H9 (cell line): ENCODE measurements at regions not wholly inside any gene's neighbourhood (a gene's known extent, or its start where the extent isn't known, plus 50 kb on each side); places are given as distances from the start of the nearest gene placed in this dataset.

Source experiments
- DNase-seq: peaks from one replicate; pipeline ENCODE4 v3.0.0-alpha.2; 2017
- H2AFZ ChIP-seq: one replicate; pipeline ENCODE4 v1.6.1; 2013; ENCODE audit warnings: mild to moderate bottlenecking, low read length, control low read depth, moderate library complexity
- H2AK5ac ChIP-seq: 2 replicates; pipeline ENCODE4 v1.6.1; 2013; ENCODE audit warnings: low read length, control low read depth, mixed read lengths; ENCODE audit not compliant: insufficient read length
- H2BK120ac ChIP-seq: one replicate; pipeline ENCODE4 v1.6.1; 2013; ENCODE audit warnings: low read depth, mild to moderate bottlenecking, low read length, control low read depth, inconsistent platforms; ENCODE audit not compliant: poor library complexity, severe bottlenecking
- H2BK12ac ChIP-seq: 2 replicates; pipeline ENCODE4 v1.6.1; 2013; ENCODE audit warnings: low read length, control low read depth, mixed read lengths, low read depth; ENCODE audit not compliant: insufficient read length
- H2BK15ac ChIP-seq: 2 replicates; pipeline ENCODE4 v1.6.1; 2013; ENCODE audit warnings: low read depth, low read length, control low read depth
- H2BK20ac ChIP-seq: one replicate; pipeline ENCODE4 v1.6.1; 2013; ENCODE audit warnings: low read depth, mild to moderate bottlenecking, low read length, control low read depth, inconsistent platforms; ENCODE audit not compliant: poor library complexity, severe bottlenecking
- H2BK5ac ChIP-seq: 2 replicates; pipeline ENCODE4 v1.6.1; 2013; ENCODE audit warnings: low read length, control low read depth, mixed read lengths; ENCODE audit not compliant: insufficient read length
- H3K14ac ChIP-seq: 2 replicates; pipeline ENCODE4 v1.6.1; 2013; ENCODE audit warnings: low read length, control low read depth; ENCODE audit not compliant: insufficient read depth
- H3K18ac ChIP-seq: 2 replicates; pipeline ENCODE4 v1.6.1; 2013; ENCODE audit warnings: low read depth, mild to moderate bottlenecking, mixed read lengths, low read length, control low read depth; ENCODE audit not compliant: insufficient read length
- H3K23ac ChIP-seq: 2 replicates; pipeline ENCODE4 v1.6.1; 2013; ENCODE audit warnings: low read length, control low read depth, mixed read lengths, low read depth; ENCODE audit not compliant: insufficient read length
- H3K23me2 ChIP-seq: 2 replicates; pipeline ENCODE4 v1.6.1; 2013; ENCODE audit warnings: low read depth, mild to moderate bottlenecking, mixed read lengths, low read length, control low read depth; ENCODE audit not compliant: insufficient read length, poor library complexity, severe bottlenecking
- H3K27ac ChIP-seq: 2 replicates; pipeline ENCODE4 v1.5.1; 2013; ENCODE audit warnings: low read length, control low read depth, mixed read lengths, low read depth; ENCODE audit not compliant: insufficient read length
- H3K27me3 ChIP-seq: 2 replicates; pipeline ENCODE4 v1.6.1; 2013; ENCODE audit warnings: low read length, control low read depth, inconsistent platforms; ENCODE audit not compliant: insufficient read depth
- H3K4ac ChIP-seq: 2 replicates; pipeline ENCODE4 v1.6.1; 2013; ENCODE audit warnings: low read depth, mild to moderate bottlenecking, control low read depth, inconsistent platforms, low read length, moderate library complexity
- H3K4me1 ChIP-seq: 2 replicates; pipeline ENCODE4 v1.6.1; 2013; ENCODE audit warnings: low read length, control low read depth, inconsistent platforms; ENCODE audit not compliant: insufficient read depth
- H3K4me2 ChIP-seq: 2 replicates; pipeline ENCODE4 v1.6.1; 2013; ENCODE audit warnings: low read length, control low read depth, mixed read lengths; ENCODE audit not compliant: insufficient read length, insufficient read depth
- H3K56ac ChIP-seq: 2 replicates; pipeline ENCODE4 v1.6.1; 2013; ENCODE audit warnings: low read depth, mild to moderate bottlenecking, mixed read lengths, low read length, control low read depth; ENCODE audit not compliant: insufficient read length
- H3K79me1 ChIP-seq: 2 replicates; pipeline ENCODE4 v1.6.1; 2013; ENCODE audit warnings: low read depth, mild to moderate bottlenecking, moderate library complexity, low read length, control low read depth, inconsistent platforms; ENCODE audit not compliant: insufficient read depth, poor library complexity, severe bottlenecking
- H3K79me2 ChIP-seq: 2 replicates; pipeline ENCODE4 v1.6.1; 2013; ENCODE audit warnings: low read length, control low read depth, inconsistent platforms; ENCODE audit not compliant: insufficient read depth
- H3K9ac ChIP-seq: 2 replicates; pipeline ENCODE4 v1.6.1; 2013; ENCODE audit warnings: low read length, control low read depth, mixed read lengths; ENCODE audit not compliant: insufficient read length; ENCODE audit errors: extremely low read depth
- H3K9me3 ChIP-seq: one replicate; pipeline ENCODE4 v1.6.1; 2013; ENCODE audit warnings: low read depth, low read length, inconsistent platforms; ENCODE audit not compliant: control insufficient read depth
- H3T11ph ChIP-seq: one replicate; pipeline ENCODE4 v1.6.1; 2013; ENCODE audit warnings: mild to moderate bottlenecking, low read length, control low read depth, inconsistent platforms
- H4K20me1 ChIP-seq: one replicate; pipeline ENCODE4 v1.6.1; 2013; ENCODE audit not compliant: control insufficient read depth, insufficient read length, insufficient read depth
- H4K5ac ChIP-seq: 2 replicates; pipeline ENCODE4 v1.6.1; 2013; ENCODE audit warnings: low read depth, mild to moderate bottlenecking, mixed read lengths, low read length, control low read depth; ENCODE audit not compliant: insufficient read length
- H4K8ac ChIP-seq: replicated peaks from 2 replicates; pipeline ENCODE4 v1.6.1; 2013; ENCODE audit warnings: low read length, control low read depth, mixed read lengths, low read depth; ENCODE audit not compliant: insufficient read length
- H4K91ac ChIP-seq: 2 replicates; pipeline ENCODE4 v1.6.1; 2013; ENCODE audit warnings: low read depth, mild to moderate bottlenecking, moderate library complexity, mixed read lengths, low read length, control low read depth; ENCODE audit not compliant: insufficient read length
- H3K27ac Mint-ChIP-seq, 3 experiments: 2 replicates in 2 of 3; 3 replicates in 1 of 3; pipeline ENCODE4 v1.8.0; 2020 to 2021; ENCODE audit warnings: mixed read lengths in 3 of 3, mild to moderate bottlenecking in 1 of 3, moderate library complexity in 1 of 3
- H3K27me3 Mint-ChIP-seq: 2 replicates; pipeline ENCODE4 v1.8.0; 2021; ENCODE audit warnings: low read depth, mild to moderate bottlenecking, moderate library complexity, mixed read lengths
- H3K36me3 Mint-ChIP-seq, 3 experiments: 2 replicates in 2 of 3; 3 replicates in 1 of 3; pipeline ENCODE4 v1.8.0; 2020 to 2021; ENCODE audit warnings: low read depth in 3 of 3, mixed read lengths in 3 of 3; ENCODE audit not compliant: insufficient read depth in 1 of 3
- H3K4me1 Mint-ChIP-seq, 2 experiments: 2 replicates each; pipeline ENCODE4 v1.8.0; 2020; ENCODE audit warnings: mixed read lengths in 2 of 2
- H3K4me3 Mint-ChIP-seq, 2 experiments: 2 replicates in 1 of 2; 3 replicates in 1 of 2; pipeline ENCODE4 v1.8.0; 2020 to 2021; ENCODE audit warnings: mild to moderate bottlenecking in 2 of 2, mixed read lengths in 2 of 2, moderate library complexity in 1 of 2
- H3K9me3 Mint-ChIP-seq, 2 experiments: 2 replicates in 1 of 2; 3 replicates in 1 of 2; pipeline ENCODE4 v1.8.0; 2020; ENCODE audit warnings: mild to moderate bottlenecking in 2 of 2, mixed read lengths in 2 of 2, moderate library complexity in 1 of 2
- WGBS: extraction: QIAGEN DNeasy Blood & Tissue Kit; methylation state at CpG from one replicate; pipeline ENCODE4 v1.1.7; 2013; ENCODE audit warnings: missing lambda C conversion rate, low lambda C conversion rate, mixed read lengths; ENCODE audit not compliant: insufficient read length; ENCODE audit errors: extremely low coverage; 5-methylcytosine and 5-hydroxymethylcytosine counted together
- TF ChIP-seq, protein P1 (sequence below): fragments of 200-600 bp; sonication (generic); conservative IDR thresholded peaks from 3 replicates; pipeline ENCODE4 v1.8.0; 2021; ENCODE audit warnings: antibody characterized with exemption, mild to moderate bottlenecking

DNA sequence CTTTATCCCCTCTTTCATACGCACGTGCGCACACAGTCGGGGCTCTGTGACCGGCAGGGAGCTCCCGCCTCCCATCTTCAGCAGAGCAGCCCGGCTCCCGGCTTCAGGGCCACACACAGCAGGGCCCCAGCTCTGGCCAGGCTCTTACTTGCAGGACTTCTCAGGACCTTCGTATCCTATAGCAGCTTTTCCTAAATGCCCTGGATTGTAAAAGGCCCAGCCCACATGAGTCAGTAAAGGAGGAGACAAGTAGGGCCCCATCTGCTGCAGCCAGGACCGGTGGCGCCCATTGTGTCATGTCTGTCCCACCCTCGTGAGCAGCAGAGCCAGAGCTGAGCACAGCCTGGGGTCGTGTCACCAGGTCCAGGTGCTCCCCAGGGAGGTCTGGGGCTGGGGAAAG is 107.6 kb upstream of the VSTM2B start:
- H3K14ac ChIP-seq: no peak overlapping the region
- WGBS: no CpG with 5 or more reads among the region's 13 CpGs
- H2BK15ac ChIP-seq: no peak overlapping the region
- no peaks in the 10 kb centered on the region for H3K79me1 ChIP-seq
- no peak overlapping the region for H2AK5ac ChIP-seq
- H3K56ac ChIP-seq: no peak overlapping the region
- no peak overlapping the region for H2BK12ac ChIP-seq
- H3K27me3 ChIP-seq: no peaks in the 10 kb centered on the region
- no peaks in the 10 kb centered on the region for H4K20me1 ChIP-seq
- H2AFZ ChIP-seq: no peak overlapping the region
- DNase-seq: no peak
- no peaks in the 10 kb centered on the region; the same call in 1 of the 2 replicates for H3K27me3 Mint-ChIP-seq
- H3K4ac ChIP-seq: no peak overlapping the region
- H2BK120ac ChIP-seq: no peak overlapping the region
- TF ChIP-seq, protein P1, sequence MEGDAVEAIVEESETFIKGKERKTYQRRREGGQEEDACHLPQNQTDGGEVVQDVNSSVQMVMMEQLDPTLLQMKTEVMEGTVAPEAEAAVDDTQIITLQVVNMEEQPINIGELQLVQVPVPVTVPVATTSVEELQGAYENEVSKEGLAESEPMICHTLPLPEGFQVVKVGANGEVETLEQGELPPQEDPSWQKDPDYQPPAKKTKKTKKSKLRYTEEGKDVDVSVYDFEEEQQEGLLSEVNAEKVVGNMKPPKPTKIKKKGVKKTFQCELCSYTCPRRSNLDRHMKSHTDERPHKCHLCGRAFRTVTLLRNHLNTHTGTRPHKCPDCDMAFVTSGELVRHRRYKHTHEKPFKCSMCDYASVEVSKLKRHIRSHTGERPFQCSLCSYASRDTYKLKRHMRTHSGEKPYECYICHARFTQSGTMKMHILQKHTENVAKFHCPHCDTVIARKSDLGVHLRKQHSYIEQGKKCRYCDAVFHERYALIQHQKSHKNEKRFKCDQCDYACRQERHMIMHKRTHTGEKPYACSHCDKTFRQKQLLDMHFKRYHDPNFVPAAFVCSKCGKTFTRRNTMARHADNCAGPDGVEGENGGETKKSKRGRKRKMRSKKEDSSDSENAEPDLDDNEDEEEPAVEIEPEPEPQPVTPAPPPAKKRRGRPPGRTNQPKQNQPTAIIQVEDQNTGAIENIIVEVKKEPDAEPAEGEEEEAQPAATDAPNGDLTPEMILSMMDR: no peak
- no peak overlapping the region for H3K9ac ChIP-seq
- no peak overlapping the region for H2BK20ac ChIP-seq
- no peaks in the 10 kb centered on the region for H3K36me3 Mint-ChIP-seq
- no peak overlapping the region for H3K23ac ChIP-seq
- no peak overlapping the region for H3K4me2 ChIP-seq
- no peak overlapping the region for H4K8ac ChIP-seq
- H3K27ac ChIP-seq: no peak overlapping the region
- H4K5ac ChIP-seq: no peak overlapping the region
- no peak overlapping the region for H3T11ph ChIP-seq
- H2BK5ac ChIP-seq: no peak overlapping the region
- no peaks in the 10 kb centered on the region for H3K79me2 ChIP-seq
- H3K23me2 ChIP-seq: no peaks in the 10 kb centered on the region
- H3K9me3 Mint-ChIP-seq: no peaks in the 10 kb centered on the region; a peak in 1 of 5 replicates
- no peaks in the 10 kb centered on the region for H3K4me1 ChIP-seq
- H3K4me3 Mint-ChIP-seq: no peak overlapping the region
- H3K18ac ChIP-seq: no peak overlapping the region
- H3K9me3 ChIP-seq: no peaks in the 10 kb centered on the region
- peaks cover 0 to 9% of the 10 kb centered on the region in 2 experiments; a peak in 2 of 4 replicates for H3K4me1 Mint-ChIP-seq
- no peak overlapping the region for H4K91ac ChIP-seq
- H3K27ac Mint-ChIP-seq: no peak overlapping the region
